ENCODE measurements at regions not wholly inside any gene's neighbourhood (a gene's known extent, or its start where the extent isn't known, plus 50 kb on each side); places are given as distances from the start of the nearest gene placed in this dataset.

GRCh38 chr5:51278539-51278938 lies 104.7 kb upstream of the ISL1 start:
- no peak for DNase-seq (ENCODE audit: low spot score)

- DNase-seq (ENCODE audit: low spot score) = no peak
Observed at GRCh38 chr5:51279983-51280706, 103.1 kb upstream of the ISL1 start.

GRCh38 chr5:51286046-51286445 lies 97.2 kb upstream of the ISL1 start:
- no peak for DNase-seq (ENCODE audit: low spot score)

- no peak for DNase-seq (ENCODE audit: low spot score)
Observed at GRCh38 chr5:51302343-51302742, 80.9 kb upstream of the ISL1 start.

GRCh38 chr5:51326844-51327243 lies 56.4 kb upstream of the ISL1 start:
- DNase-seq (ENCODE audit: low spot score) = no peak

Data from activated CD4-positive, alpha-beta T cell treated with anti-CD3 and anti-CD28 coated beads, Interleukin-2, Interleukin-4, amounts not matched to agents 100 ng/mL and 50 ng/mL, durations not matched to agents 16 hours and 8 hours (primary cell).